H1 (cell line): ENCODE measurements at regions not wholly inside any gene's neighbourhood (a gene's known extent, or its start where the extent isn't known, plus 50 kb on each side); places are given as distances from the start of the nearest gene placed in this dataset.

Experiments used
- CTCF ChIA-PET: fragments of 300-600 bp; sonication (Branson Sonifier 250); formaldehyde crosslinking; loops from one replicate; lab custom pipeline; 2021; ENCODE audit not compliant: partially characterized antibody; lab: Charles Lee
- POLR2A ChIA-PET: fragments of 300-600 bp; sonication (Branson Sonifier 250); formaldehyde crosslinking; loops from one replicate; lab custom pipeline; 2021; ENCODE audit warnings: inconsistent platforms; ENCODE audit not compliant: partially characterized antibody; lab: Charles Lee
- DNase-seq, 2 experiments: peaks; one replicate each; pipeline versions ENCODE4 v3.0.0 to v3.0.0-alpha.2; 2010 to 2022; ENCODE audit warnings: low spot score in 2 of 2, low read depth in 1 of 2, mixed read lengths in 1 of 2
- FAIRE-seq: peaks from 2 replicates; lab custom pipeline; 2011; peaks lifted over from hg19 to GRCh38; lab: Jason Lieb, UNC
- H2AFZ ChIP-seq: 2 replicates; pipeline ENCODE4 v1.8.1; 2012; ENCODE audit warnings: low read length, inconsistent platforms
- H2AK5ac ChIP-seq: 2 replicates; pipeline ENCODE4 v1.6.1; 2013; ENCODE audit warnings: low read depth, low read length
- H2BK120ac ChIP-seq: replicated peaks from 2 replicates; pipeline ENCODE3; 2013; ENCODE audit warnings: low read depth, low read length, inconsistent platforms
- H2BK12ac ChIP-seq: 2 replicates; pipeline ENCODE4 v1.6.1; 2013; ENCODE audit warnings: low read depth, low read length
- H2BK15ac ChIP-seq: 2 replicates; pipeline ENCODE4 v1.6.1; 2013; ENCODE audit warnings: low read length
- H2BK20ac ChIP-seq: 2 replicates; pipeline ENCODE4 v1.6.1; 2013; ENCODE audit warnings: low read length
- H2BK5ac ChIP-seq: 2 replicates; pipeline ENCODE4 v1.6.1; 2013; ENCODE audit warnings: low read depth, low read length
- H3K14ac ChIP-seq: 2 replicates; pipeline ENCODE4 v1.6.1; 2013; ENCODE audit warnings: inconsistent platforms; ENCODE audit not compliant: insufficient read length
- H3K18ac ChIP-seq: 2 replicates; pipeline ENCODE4 v1.6.1; 2013; ENCODE audit warnings: low read length; ENCODE audit errors: extremely low read depth
- H3K23ac ChIP-seq: 2 replicates; pipeline ENCODE4 v1.6.1; 2013; ENCODE audit warnings: inconsistent platforms; ENCODE audit not compliant: insufficient read length
- H3K23me2 ChIP-seq: 2 replicates; pipeline ENCODE4 v1.6.1; 2013; ENCODE audit warnings: low read depth, low read length
- H3K27ac ChIP-seq: 2 replicates; pipeline ENCODE4 v1.6.1; 2011; ENCODE audit warnings: low read depth, low read length, inconsistent platforms
- H3K27me3 ChIP-seq, 4 experiments: replicated peaks in 1 of 4; 1 replicate in 1 of 4; 2 replicates in 3 of 4; pipeline versions ENCODE4 v1.6.1 to v1.8.1; 2011 to 2013; ENCODE audit warnings: low read length in 3 of 4, mild to moderate bottlenecking in 3 of 4, inconsistent platforms in 2 of 4, mixed read lengths in 2 of 4, moderate library complexity in 1 of 4; ENCODE audit not compliant: control insufficient read depth in 3 of 4, insufficient read depth in 3 of 4; ENCODE audit errors: extremely low read depth in 1 of 4
- H3K36me3 ChIP-seq, 4 experiments: 2 replicates each; pipeline versions ENCODE4 v1.6.1 to v1.8.1; 2011 to 2013; ENCODE audit warnings: mild to moderate bottlenecking in 4 of 4, low read length in 3 of 4, moderate library complexity in 2 of 4, control low read depth in 1 of 4, inconsistent platforms in 1 of 4; ENCODE audit not compliant: insufficient read depth in 4 of 4, control insufficient read depth in 2 of 4
- H3K4ac ChIP-seq: replicated peaks from 2 replicates; pipeline ENCODE3; 2013; ENCODE audit warnings: low read length, low read depth, mixed read lengths, inconsistent platforms; ENCODE audit not compliant: insufficient read length
- H3K4me1 ChIP-seq, 4 experiments: replicated peaks in 1 of 4; 1 replicate in 1 of 4; 2 replicates in 3 of 4; pipeline versions ENCODE4 v1.6.1 to v1.8.1; 2011 to 2013; ENCODE audit warnings: low read length in 3 of 4, inconsistent platforms in 2 of 4, mixed read lengths in 1 of 4; ENCODE audit not compliant: insufficient read depth in 4 of 4, control insufficient read depth in 3 of 4
- H3K4me2 ChIP-seq, 2 experiments: 2 replicates each; pipeline versions ENCODE4 v1.6.1 to v1.8.1; 2011 to 2013; ENCODE audit warnings: low read depth in 2 of 2, low read length in 2 of 2, control low read depth in 1 of 2, inconsistent platforms in 1 of 2, mild to moderate bottlenecking in 1 of 2; ENCODE audit not compliant: insufficient read depth in 1 of 2
- H3K4me3 ChIP-seq, 4 experiments: fragments of 200-600, 300-600 bp in 1 of 4; sonication (generic), shearing (Covaris generic), sonication (Bioruptor Twin) in 1 of 4; 2 replicates each; pipeline versions ENCODE4 v1.5.1 to v1.8.1; 2011 to 2016; ENCODE audit warnings: low read length in 4 of 4, low read depth in 3 of 4, control low read depth in 2 of 4, inconsistent platforms in 2 of 4, mild to moderate bottlenecking in 2 of 4, mixed read lengths in 1 of 4, moderate library complexity in 1 of 4; ENCODE audit not compliant: insufficient read depth in 2 of 4; ENCODE audit errors: extremely low read depth in 1 of 4
- H3K56ac ChIP-seq: replicated peaks from 2 replicates; pipeline ENCODE3; 2013; ENCODE audit warnings: low read depth, mild to moderate bottlenecking, mixed read lengths, low read length, inconsistent platforms; ENCODE audit not compliant: insufficient read length
- H3K79me1 ChIP-seq: 2 replicates; pipeline ENCODE4 v1.6.1; 2013; ENCODE audit warnings: low read depth, low read length, control low read depth
- H3K79me2 ChIP-seq, 2 experiments: 2 replicates each; pipeline versions ENCODE4 v1.6.1 to v1.8.1; 2012 to 2013; ENCODE audit warnings: low read length in 2 of 2, mild to moderate bottlenecking in 2 of 2, inconsistent platforms in 1 of 2; ENCODE audit not compliant: insufficient read depth in 2 of 2, control insufficient read depth in 1 of 2
- H3K9ac ChIP-seq, 4 experiments: replicated peaks in 1 of 4; 1 replicate in 1 of 4; 2 replicates in 3 of 4; pipeline versions ENCODE4 v1.6.1 to v1.8.1; 2011 to 2013; ENCODE audit warnings: low read depth in 3 of 4, low read length in 3 of 4, control low read depth in 2 of 4, mild to moderate bottlenecking in 2 of 4, moderate library complexity in 2 of 4, inconsistent platforms in 1 of 4; ENCODE audit errors: extremely low read depth in 1 of 4
- H3K9me3 ChIP-seq, 2 experiments: 2 replicates each; pipeline versions ENCODE4 v1.6.1 to v1.8.1; 2012 to 2013; ENCODE audit warnings: mild to moderate bottlenecking in 2 of 2, moderate library complexity in 2 of 2, control low read depth in 1 of 2, inconsistent platforms in 1 of 2, low read depth in 1 of 2, low read length in 1 of 2, mixed read lengths in 1 of 2; ENCODE audit not compliant: insufficient read depth in 2 of 2
- H4K20me1 ChIP-seq, 2 experiments: replicated peaks in 1 of 2; 2 replicates each; pipeline versions ENCODE3 to v1.8.1; 2011 to 2013; ENCODE audit warnings: inconsistent platforms in 2 of 2, low read length in 2 of 2, mild to moderate bottlenecking in 1 of 2; ENCODE audit not compliant: insufficient read depth in 2 of 2, control insufficient read depth in 1 of 2
- H4K5ac ChIP-seq: 2 replicates; pipeline ENCODE4 v1.6.1; 2013; ENCODE audit warnings: low read length, low read depth, mixed read lengths, inconsistent platforms; ENCODE audit not compliant: insufficient read length
- H4K8ac ChIP-seq: 2 replicates; pipeline ENCODE4 v1.8.0; 2013; ENCODE audit warnings: mild to moderate bottlenecking, moderate library complexity, low read length, inconsistent platforms; ENCODE audit not compliant: insufficient read depth; ENCODE audit errors: extremely low read depth
- H4K91ac ChIP-seq: replicated peaks from 2 replicates; pipeline ENCODE3; 2013; ENCODE audit warnings: low read length, mixed read lengths, inconsistent platforms; ENCODE audit not compliant: insufficient read length
- ASH2L ChIP-seq: fragments of 200-600, 300-600 bp; sonication (generic); IDR thresholded peaks from one replicate; pipeline ENCODE4 v1.7.1; 2017; ENCODE audit warnings: low read length
- BRCA1 ChIP-seq: IDR thresholded peaks from 2 replicates; pipeline ENCODE4 v1.6.1; 2012; ENCODE audit warnings: low read depth, low read length, improper control_type of control experiment
- CEBPB ChIP-seq: IDR thresholded peaks from 2 replicates; pipeline ENCODE4 v1.6.1; 2012; ENCODE audit warnings: low read depth, low read length
- CREB1 ChIP-seq: IDR thresholded peaks from 2 replicates; pipeline ENCODE4 v1.6.1; 2012; ENCODE audit warnings: inconsistent platforms
- EP300 ChIP-seq, 2 experiments: IDR thresholded peaks; 1 replicate in 1 of 2; 2 replicates in 1 of 2; pipeline ENCODE4 v1.6.1; 2011 to 2012; ENCODE audit warnings: low read depth in 2 of 2, low read length in 2 of 2, mild to moderate bottlenecking in 2 of 2, borderline replicate concordance in 1 of 2, inconsistent platforms in 1 of 2, moderate library complexity in 1 of 2
- GTF2F1 ChIP-seq: IDR thresholded peaks from 2 replicates; pipeline ENCODE4 v1.6.1; 2012; ENCODE audit warnings: low read depth, low read length, improper control_type of control experiment, borderline replicate concordance
- MAFK ChIP-seq: IDR thresholded peaks from 2 replicates; pipeline ENCODE4 v1.6.1; 2012; ENCODE audit warnings: low read depth, mild to moderate bottlenecking, improper control_type of control experiment, low read length
- PHF8 ChIP-seq: fragments of 200-600 bp; sonication (generic); conservative IDR thresholded peaks from 2 replicates; pipeline ENCODE4 v1.7.1; 2012; ENCODE audit warnings: low read depth, mild to moderate bottlenecking, inconsistent platforms, low read length, moderate library complexity
- POLR2AphosphoS5 ChIP-seq: IDR thresholded peaks from 2 replicates; pipeline ENCODE4 v1.6.1; 2011; ENCODE audit warnings: low read depth, low read length
- RNF2 ChIP-seq: fragments of 200-900, 300-1000 bp; sonication (generic); IDR thresholded peaks from 2 replicates; pipeline ENCODE4 v1.7.1; 2016; ENCODE audit warnings: borderline replicate concordance, low read depth, mild to moderate bottlenecking, antibody characterized with exemption, low read length; ENCODE audit not compliant: poor library complexity, severe bottlenecking; ENCODE audit errors: missing control alignments
- SIRT6 ChIP-seq: IDR thresholded peaks from one replicate; pipeline ENCODE4 v1.7.1; 2012; ENCODE audit warnings: low read length, inconsistent platforms
- SIX5 ChIP-seq: IDR thresholded peaks from 2 replicates; pipeline ENCODE4 v1.6.1; 2011; ENCODE audit warnings: mild to moderate bottlenecking, low read depth, low read length
- SRF ChIP-seq: IDR thresholded peaks from 2 replicates; pipeline ENCODE4 v1.6.1; 2011; ENCODE audit warnings: mild to moderate bottlenecking, low read depth, low read length, moderate library complexity
- TAF1 ChIP-seq: IDR thresholded peaks from 2 replicates; pipeline ENCODE4 v1.6.1; 2011; ENCODE audit warnings: mild to moderate bottlenecking, low read depth, low read length
- TBP ChIP-seq: IDR thresholded peaks from 2 replicates; pipeline ENCODE4 v1.6.1; 2011; ENCODE audit warnings: low read depth, low read length, improper control_type of control experiment
- WGBS, 2 experiments: shearing (Covaris generic) in 1 of 2; methylation state at CpG; one replicate each; pipeline versions ENCODE4 v1.1.6 to v1.1.7; 2013 to 2015; ENCODE audit warnings: low lambda C conversion rate in 2 of 2, mixed read lengths in 2 of 2, inconsistent platforms in 1 of 2, low coverage in 1 of 2, missing lambda C conversion rate in 1 of 2; ENCODE audit not compliant: insufficient replicate concordance in 2 of 2, insufficient coverage in 1 of 2, insufficient read length in 1 of 2; ENCODE audit errors: extremely low coverage in 1 of 2, missing lambda C conversion rate in 1 of 2; 5-methylcytosine and 5-hydroxymethylcytosine counted together

GRCh38 chr2:212901604-212902275 lies 249.7 kb downstream of the IKZF2 start:
- Histone ChIP-seq H3K27me3 (no peaks in the 10 kb centered on the region), H3K56ac (no peak overlapping the region), H4K20me1 (no peaks in the 10 kb centered on the region), H2BK20ac (no peak overlapping the region), H3K23me2 (no peaks in the 10 kb centered on the region), H3K4me2 (no peak overlapping the region), H3K18ac (no peak overlapping the region), H3K23ac (no peak overlapping the region), H3K14ac (no peak overlapping the region), H2AFZ (no peak overlapping the region), H2BK5ac (no peak overlapping the region), H3K36me3 (no peaks in the 10 kb centered on the region), H4K5ac (no peak overlapping the region), H4K91ac (no peak overlapping the region), H3K27ac (no peak overlapping the region), H3K9ac (no peak overlapping the region), H3K79me2 (no peaks in the 10 kb centered on the region), H2BK12ac (no peak overlapping the region), H3K9me3 (no peaks in the 10 kb centered on the region), H3K4me1 (no peaks in the 10 kb centered on the region), H2AK5ac (no peak overlapping the region), H3K4me3 (no peak overlapping the region), H2BK15ac (no peak overlapping the region), H3K4ac (no peak overlapping the region), H3K79me1 (no peaks in the 10 kb centered on the region), H4K8ac (no peak overlapping the region), H2BK120ac (no peak overlapping the region)
- no peak for DNase-seq
- no peak for FAIRE-seq
- ChIA-PET POLR2A (no interaction called here), CTCF (interaction anchor here (2.3 kb wide), 1 partner anchor 9 kb away, joined by 10 read pairs; no protein-coding TSS in a partner anchor)
- 87% methylated on average over 3 of the region's 3 CpGs; no CpG with 5 or more reads in 1 of the 2 experiments for WGBS, 2 experiments
- no peak for TF ChIP-seq GTF2F1
- TF ChIP-seq TAF1, result no peak
- TF ChIP-seq TBP, result no peak
- no peak for TF ChIP-seq CEBPB
- no peak for TF ChIP-seq BRCA1
- TF ChIP-seq SIX5, result no peak
- no peak for TF ChIP-seq EP300 (IDR thresholded peaks at IDR 0.05; ENCODE audit: borderline replicate concordance in 1 of 2, low read depth in 2 of 2, low read length in 2 of 2)
- no peak for TF ChIP-seq RNF2
- TF ChIP-seq PHF8, result no peak
- TF ChIP-seq CREB1, result no peak
- no peak for TF ChIP-seq SIRT6
- no peak for TF ChIP-seq SRF
- no peak for TF ChIP-seq MAFK
- TF ChIP-seq ASH2L, result no peak
- TF ChIP-seq POLR2AphosphoS5, result no peak
